GM12892 (cell line): ENCODE measurements at regions not wholly inside any gene's neighbourhood (a gene's known extent, or its start where the extent isn't known, plus 50 kb on each side); places are given as distances from the start of the nearest gene placed in this dataset.

ENCODE experiments used
- POLR2A ChIP-seq: IDR thresholded peaks from 2 replicates; pipeline ENCODE4 v1.6.1; 2011; ENCODE audit warnings: low read depth, low read length, control low read depth
- POLR2AphosphoS5 ChIP-seq: IDR thresholded peaks from 2 replicates; pipeline ENCODE4 v1.6.1; 2011; ENCODE audit warnings: low read depth, low read length, control low read depth

DNA sequence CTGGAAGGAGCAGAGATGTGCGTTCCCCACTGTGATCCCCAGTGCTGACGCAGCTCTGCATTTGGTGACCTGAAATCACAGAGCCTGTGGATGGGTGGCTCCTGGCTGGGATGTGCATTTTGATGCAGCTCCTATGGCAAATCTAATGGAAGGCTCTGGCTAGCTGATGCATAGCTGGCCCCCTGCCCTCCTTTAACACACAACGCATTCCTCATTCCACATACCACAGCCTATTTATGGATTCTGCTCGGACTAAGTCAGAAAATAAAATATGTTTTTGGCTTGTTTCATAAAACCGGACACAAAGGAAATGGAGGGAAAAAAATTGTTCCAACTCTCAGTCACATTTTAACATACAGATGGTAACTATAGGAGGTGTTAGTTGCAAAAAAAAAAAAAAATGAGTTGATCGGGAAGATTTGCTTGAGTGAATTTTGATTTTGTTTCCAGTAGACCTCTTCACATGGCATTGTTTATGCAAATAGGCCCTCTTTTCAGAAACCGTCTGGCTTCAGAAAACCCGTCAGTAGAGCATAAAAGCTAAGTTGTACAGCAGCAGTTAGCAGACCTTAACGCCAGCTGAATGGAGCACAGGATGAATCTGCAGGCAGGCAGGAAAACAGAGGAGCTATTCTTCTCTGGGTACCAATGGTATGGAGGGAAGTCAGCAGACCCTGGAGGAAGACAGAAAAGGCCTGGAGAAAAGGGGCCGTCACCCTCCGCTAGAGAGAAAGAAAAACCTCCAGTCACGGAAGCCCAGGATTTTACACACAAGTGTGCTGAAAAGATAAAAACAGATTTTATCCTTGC is 215.4 kb downstream of the HDGFL1 start:
- TF ChIP-seq POLR2A = no peak
- no peak for TF ChIP-seq POLR2AphosphoS5
